Upper lobe of right lung (tissue), 1 donor: ENCODE measurements at regions not wholly inside any gene's neighbourhood (a gene's known extent, or its start where the extent isn't known, plus 50 kb on each side); places are given as distances from the start of the nearest gene placed in this dataset.

ENCODE experiments used
- ATAC-seq: fragments of 200-7000 bp; cut with Tn5 transposase; one replicate; pipeline ENCODE4 v1.9.1; 2020; ENCODE audit warnings: mild to moderate bottlenecking, moderate library complexity
- DNase-seq: peaks from one replicate; pipeline ENCODE4 v3.0.0-alpha.2; 2020
- H3K27ac ChIP-seq: fragments of 200-600 bp; one replicate; pipeline ENCODE4 v1.8.0; 2022
- H3K27me3 ChIP-seq: fragments of 200-600 bp; one replicate; pipeline ENCODE4 v1.8.0; 2022; ENCODE audit warnings: mild to moderate bottlenecking
- H3K36me3 ChIP-seq: fragments of 200-600 bp; one replicate; pipeline ENCODE4 v1.8.0; 2022
- H3K4me1 ChIP-seq: fragments of 200-600 bp; one replicate; pipeline ENCODE4 v1.8.0; 2022
- H3K4me3 ChIP-seq: fragments of 200-600 bp; one replicate; pipeline ENCODE4 v1.8.0; 2022; ENCODE audit warnings: mild to moderate bottlenecking
- H3K9me3 ChIP-seq: fragments of 200-600 bp; one replicate; pipeline ENCODE4 v1.8.0; 2022
- CTCF ChIP-seq: fragments of 200-600 bp; IDR thresholded peaks from one replicate; pipeline ENCODE4 v1.8.0; 2022; ENCODE audit warnings: antibody characterized with exemption
- intact Hi-C: fragments of 100-400 bp; cut with DNase I; formaldehyde crosslinking; loops from one replicate; pipeline ENCODE4 v1.11.0; 2022
- donor health status: DM: no; HTN: yes; CAD: no; lungs with severe emphysema.

- no peak for ATAC-seq
Measured at GRCh38 chr6:126546541-126547120, 206.7 kb downstream of the CENPW start.

DNA sequence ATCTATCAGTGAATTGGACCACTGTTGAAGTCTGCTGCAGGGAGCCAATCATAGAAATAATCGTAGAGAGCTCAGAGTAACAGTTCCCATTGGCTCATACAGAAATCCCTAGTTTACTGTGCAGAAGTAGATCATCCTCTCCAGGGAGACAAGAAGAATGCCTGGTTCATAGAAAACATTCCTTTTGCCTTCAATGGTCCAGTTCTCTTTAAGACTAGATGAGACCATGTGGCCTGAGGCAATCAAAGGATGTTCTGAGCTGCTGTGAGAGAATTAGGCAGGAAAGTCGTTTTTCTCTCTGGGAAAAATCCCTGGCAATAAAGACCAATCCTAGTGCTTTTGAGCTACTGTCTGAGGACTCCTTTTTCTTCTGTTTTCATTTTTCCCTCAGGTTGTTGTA, 208.4 kb downstream of the CENPW start:
- Histone ChIP-seq H3K27ac (no peak overlapping the region), H3K36me3 (no peaks in the 10 kb centered on the region), H3K4me3 (no peak overlapping the region), H3K4me1 (no peaks in the 10 kb centered on the region), H3K27me3 (no peaks in the 10 kb centered on the region), H3K9me3 (no peaks in the 10 kb centered on the region)
- DNase-seq (no peak), ATAC-seq (no peak)
- no peak for TF ChIP-seq CTCF
- intact Hi-C loops, result no loop called here

More at GRCh38 chr6:126546541-126547120, 206.7 kb downstream of the CENPW start:
- H3K36me3 ChIP-seq, result no peaks in the 10 kb centered on the region
- no peak for DNase-seq
- no peak for TF ChIP-seq CTCF
- H3K4me3 ChIP-seq, result no peak overlapping the region
- no peaks in the 10 kb centered on the region for H3K9me3 ChIP-seq
- H3K4me1 ChIP-seq, result no peaks in the 10 kb centered on the region
- H3K27ac ChIP-seq, result no peak overlapping the region
- intact Hi-C loops, result no loop called here
- no peaks in the 10 kb centered on the region for H3K27me3 ChIP-seq

DNA sequence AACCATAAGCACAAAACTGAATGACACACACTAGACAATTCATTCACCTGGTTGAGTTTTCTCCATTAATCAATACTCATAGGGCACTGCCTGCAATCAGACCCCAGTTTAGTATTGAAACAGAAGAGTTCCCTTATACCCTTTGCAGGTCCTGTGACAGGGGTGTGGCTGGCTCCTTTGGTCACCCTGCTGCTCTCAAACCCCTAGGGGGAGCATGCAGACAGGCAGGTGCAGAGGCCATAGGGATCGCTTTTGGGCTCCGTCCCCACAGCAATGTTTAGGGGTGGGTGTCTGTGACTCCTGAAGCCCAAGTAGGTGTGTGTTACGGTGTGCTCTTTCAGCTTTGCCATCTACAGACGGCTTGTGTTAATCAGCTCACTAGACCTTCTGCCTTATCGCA, 210.4 kb downstream of the CENPW start:
- no peaks in the 10 kb centered on the region for H3K36me3 ChIP-seq
- no peak overlapping the region for H3K4me3 ChIP-seq
- ATAC-seq (no peak), DNase-seq (no peak)
- H3K4me1 ChIP-seq, result no peaks in the 10 kb centered on the region
- intact Hi-C loops, result no loop called here
- TF ChIP-seq CTCF, result no peak
- no peaks in the 10 kb centered on the region for H3K9me3 ChIP-seq
- no peak overlapping the region for H3K27ac ChIP-seq
- no peaks in the 10 kb centered on the region for H3K27me3 ChIP-seq

GRCh38 chr6:126551832-126552231, 211.9 kb downstream of the CENPW start:
- H3K9me3 ChIP-seq, result no peaks in the 10 kb centered on the region
- H3K27me3 ChIP-seq, result no peaks in the 10 kb centered on the region
- DNase-seq, result no peak
- intact Hi-C loops, result no loop called here
- no peaks in the 10 kb centered on the region for H3K4me1 ChIP-seq
- no peak overlapping the region for H3K4me3 ChIP-seq
- TF ChIP-seq CTCF, result no peak
- H3K27ac ChIP-seq, result no peak overlapping the region
- H3K36me3 ChIP-seq, result no peaks in the 10 kb centered on the region
- ATAC-seq, result no peak

GRCh38 chr6:126553854-126554253, 213.9 kb downstream of the CENPW start:
- ATAC-seq, result no peak

More at GRCh38 chr6:126553854-126554253, 213.9 kb downstream of the CENPW start:
- no peaks in the 10 kb centered on the region for H3K4me1 ChIP-seq
- intact Hi-C loops, result no loop called here
- H3K4me3 ChIP-seq, result no peak overlapping the region
- H3K27me3 ChIP-seq, result no peaks in the 10 kb centered on the region
- TF ChIP-seq CTCF, result no peak
- DNase-seq, result no peak
- H3K36me3 ChIP-seq, result no peaks in the 10 kb centered on the region
- no peak overlapping the region for H3K27ac ChIP-seq
- no peaks in the 10 kb centered on the region for H3K9me3 ChIP-seq
